Left lobe of liver (tissue), 2 donors: ENCODE measurements at regions not wholly inside any gene's neighbourhood (a gene's known extent, or its start where the extent isn't known, plus 50 kb on each side); places are given as distances from the start of the nearest gene placed in this dataset.

Source experiments
- ATAC-seq: fragments of 200-7000 bp; cut with Tn5 transposase; one replicate; pipeline ENCODE4 v1.9.1; 2020; ENCODE audit warnings: mild to moderate bottlenecking, moderate library complexity
- DNase-seq: peaks from one replicate; pipeline ENCODE4 v3.0.0-alpha.2; 2020; ENCODE audit warnings: low spot score
- donor health status: DM: no; HTN: no; CAD: no; lungs with moderate emphysema.
- donor health status: DM: no; HTN: yes; CAD: no.

DNA sequence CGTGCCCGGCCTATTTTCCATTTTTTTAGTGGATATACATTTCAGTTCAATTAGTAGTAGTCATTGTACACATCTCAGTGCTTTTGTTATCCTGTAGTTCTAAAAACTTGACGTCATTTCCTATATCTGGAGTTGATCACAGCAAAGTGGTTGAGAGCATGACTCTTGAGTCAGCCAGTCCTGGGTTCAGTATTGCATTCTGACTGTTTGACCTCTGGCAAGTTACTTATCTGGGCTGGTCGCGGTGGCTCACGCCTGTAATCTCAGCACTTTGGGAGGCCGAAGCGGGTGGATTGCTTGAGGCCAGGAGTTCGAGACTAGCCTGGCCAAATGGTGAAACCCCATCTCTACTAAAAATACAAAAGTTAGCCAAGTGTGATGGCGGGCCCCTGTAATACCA, 50.4 kb upstream of the PPM1B start:
- ATAC-seq: no peak
- no peak for DNase-seq
